Stimulated activated CD8-positive, alpha-beta memory T cell treated with anti-CD3 and anti-CD28 coated beads, Interleukin-12 subunit alpha, Interleukin-12 subunit beta, amount 100 ng/mL, for 4 hours (primary cell): ENCODE measurements at regions not wholly inside any gene's neighbourhood (a gene's known extent, or its start where the extent isn't known, plus 50 kb on each side); places are given as distances from the start of the nearest gene placed in this dataset.
"Not testable (repeated sequence)": the region's sequence is repeated elsewhere in the genome, so short reads cannot be mapped to it uniquely, and the experiment has no call there.

ENCODE experiments used
- DNase-seq: peaks from one replicate; pipeline ENCODE4 v3.0.0-alpha.2; 2020; ENCODE audit warnings: low read depth

- DNase-seq: no peak
Measured at GRCh38 chr7:106749165-106749564, 88.2 kb upstream of the CCDC71L start.

DNA sequence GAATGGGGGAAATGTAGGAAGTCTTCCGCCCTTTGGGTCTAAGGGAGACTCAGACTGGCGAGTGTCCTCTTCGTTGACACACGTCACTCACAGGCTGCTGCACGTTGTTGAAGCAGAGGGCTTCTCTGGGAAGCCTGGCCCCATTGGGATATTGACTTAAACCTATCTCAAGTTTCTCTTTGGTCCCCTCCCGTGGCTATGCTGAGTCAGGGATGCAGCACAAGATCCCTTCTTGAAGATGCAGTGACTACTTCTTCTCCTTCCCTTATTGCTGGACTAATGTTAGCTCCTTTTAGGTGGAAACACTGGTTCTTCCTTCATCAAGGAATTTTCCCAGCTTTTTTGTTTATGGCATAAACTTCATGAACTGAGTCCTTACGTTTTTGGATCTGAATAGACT lies 89.8 kb upstream of the CCDC71L start:
- no peak for DNase-seq

GRCh38 chr7:106752367-106752766 lies 91.4 kb upstream of the CCDC71L start:
- no peak for DNase-seq

GRCh38 chr7:106755024-106755423 lies 94.1 kb upstream of the CCDC71L start:
- not testable (repeated sequence) for DNase-seq

DNA sequence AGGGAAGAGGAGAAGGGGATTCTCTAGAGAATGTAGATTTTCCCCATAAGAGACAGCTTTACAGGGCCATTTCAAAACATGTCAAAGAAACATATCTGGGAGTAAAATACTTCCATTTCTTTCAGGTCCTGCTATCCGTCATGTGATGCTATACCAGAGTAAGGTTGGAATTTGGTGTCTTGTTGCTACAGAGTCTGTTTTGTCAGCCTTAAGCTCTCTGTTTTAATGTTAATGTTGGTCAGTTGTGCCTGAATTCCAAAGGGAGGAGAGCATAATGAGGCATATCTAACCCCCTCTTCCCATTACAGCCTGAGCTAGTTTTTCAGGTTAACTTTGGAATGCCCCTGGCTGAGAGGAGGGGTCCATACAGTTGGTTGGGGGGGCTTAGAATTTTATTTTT lies 94.7 kb upstream of the CCDC71L start:
- no peak for DNase-seq

GRCh38 chr7:106756071-106756470 lies 95.1 kb upstream of the CCDC71L start:
- DNase-seq: no peak

GRCh38 chr7:106756884-106757283 lies 95.9 kb upstream of the CCDC71L start:
- DNase-seq: no peak

- DNase-seq: no peak
Measured at GRCh38 chr7:106757846-106758245, 96.9 kb upstream of the CCDC71L start.

DNA sequence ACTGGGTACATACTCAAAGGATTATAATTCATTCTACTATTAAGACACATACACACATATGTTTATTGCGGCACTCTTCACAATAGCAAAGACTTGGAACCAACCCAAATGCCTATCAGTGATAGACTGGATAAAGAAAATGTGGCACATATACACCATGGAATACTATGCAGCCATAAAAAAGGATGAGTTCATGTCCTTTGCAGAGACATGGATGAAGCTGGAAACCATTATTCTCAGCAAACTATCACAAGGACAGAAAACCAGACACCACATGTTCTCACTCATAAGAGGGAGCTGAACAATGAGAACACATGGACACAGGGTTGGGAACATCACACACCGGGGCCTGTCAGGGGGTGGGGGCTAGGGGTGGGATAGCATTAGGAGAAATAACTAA lies 101.9 kb upstream of the CCDC71L start:
- DNase-seq: not testable (repeated sequence)

- DNase-seq: no peak
Measured at GRCh38 chr7:106763717-106764116, 101.4 kb upstream of the PIK3CG start.

DNA sequence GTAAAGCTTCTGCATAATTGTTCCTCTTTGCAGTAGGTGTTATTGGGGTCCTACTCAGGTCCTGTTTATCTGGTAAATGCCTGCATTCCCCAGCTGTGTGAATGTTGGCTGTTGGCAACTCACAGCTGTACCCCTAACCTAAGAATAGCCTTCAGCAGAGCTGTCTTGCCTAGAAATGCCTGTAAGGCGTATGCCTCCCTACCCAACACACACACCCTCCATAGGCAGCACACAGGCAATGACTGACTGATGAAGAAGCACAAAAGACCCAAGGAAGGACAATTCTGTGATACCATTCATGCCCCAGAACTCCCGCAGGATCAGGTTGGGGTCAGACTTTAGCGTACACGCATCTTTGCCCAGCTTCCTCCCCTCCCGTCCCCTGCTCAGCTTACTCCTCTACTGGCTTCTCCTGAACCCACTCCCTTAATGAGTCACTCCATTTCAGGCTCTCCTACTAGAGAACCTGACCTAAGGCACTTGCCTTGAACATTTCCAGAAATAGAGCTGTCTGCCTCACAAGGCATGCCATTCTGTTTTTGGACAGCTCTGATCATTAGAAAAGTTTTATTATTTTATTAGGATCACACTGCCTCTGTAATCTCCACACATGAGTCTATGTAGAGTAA lies 99.2 kb upstream of the PIK3CG start:
- no peak for DNase-seq

DNA sequence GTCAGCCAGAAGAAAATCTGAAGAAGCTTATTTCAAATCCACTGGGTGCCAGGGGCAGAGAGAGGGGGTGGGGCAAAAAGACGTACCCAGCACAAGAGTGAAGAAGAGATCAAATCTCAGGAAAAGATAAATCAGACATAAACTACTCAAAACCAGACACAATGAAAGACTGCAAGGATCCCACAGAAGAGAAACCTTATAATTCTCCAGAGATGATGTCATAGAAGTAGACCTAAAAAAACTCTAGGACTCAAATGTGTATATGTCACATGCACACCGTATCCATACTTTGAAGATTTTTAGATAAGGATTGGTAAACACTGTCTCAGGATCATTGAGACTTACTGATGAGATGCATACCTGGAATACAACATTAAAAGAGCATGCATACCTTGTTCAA lies 98.5 kb upstream of the PIK3CG start:
- no peak for DNase-seq

DNA sequence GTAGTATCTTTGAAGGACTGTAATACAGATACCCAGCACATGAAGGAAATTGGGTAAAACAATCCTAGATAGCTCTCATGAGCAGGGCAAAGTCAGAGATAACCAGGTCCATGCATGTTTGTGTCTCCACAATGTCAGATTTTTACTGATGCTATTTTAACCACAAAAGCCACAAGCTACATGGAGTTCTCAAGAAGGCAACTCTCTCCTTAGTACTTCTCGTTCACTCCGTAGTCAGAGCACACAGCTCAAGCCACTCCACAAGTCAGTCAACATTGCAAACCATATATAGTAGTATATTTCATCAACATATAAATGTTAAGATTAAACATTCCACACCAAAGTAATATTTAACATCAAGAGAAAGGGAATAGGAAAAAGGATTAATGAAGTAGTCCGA lies 98.0 kb upstream of the PIK3CG start:
- DNase-seq: no peak

GRCh38 chr7:106767498-106768323 lies 97.4 kb upstream of the PIK3CG start:
- DNase-seq: no peak

- DNase-seq: no peak
Measured at GRCh38 chr7:106768324-106768751, 96.7 kb upstream of the PIK3CG start.

- DNase-seq: no peak
Measured at GRCh38 chr7:106770191-106770590, 94.9 kb upstream of the PIK3CG start.

DNA sequence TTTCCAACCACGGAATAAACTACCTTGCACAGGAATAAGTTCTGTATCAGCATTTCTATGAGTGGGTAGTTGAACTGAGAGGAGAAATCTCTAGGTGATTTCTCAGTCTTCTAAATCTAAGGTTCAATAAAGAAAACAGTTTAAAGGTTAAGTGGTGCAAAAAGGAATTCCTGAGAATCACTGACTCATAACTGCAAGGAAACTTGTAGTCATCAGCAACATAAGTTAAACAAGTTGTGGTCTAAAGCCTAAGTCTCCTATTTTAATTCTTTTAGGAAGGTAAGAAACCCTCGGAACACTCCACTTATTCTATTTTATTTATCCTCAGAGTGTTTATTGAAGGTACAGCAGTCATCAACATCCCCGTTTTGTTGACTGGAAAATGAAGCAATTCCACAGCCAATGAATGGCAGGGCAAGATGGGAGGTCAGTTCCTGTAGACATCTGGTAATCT lies 92.4 kb upstream of the PIK3CG start:
- DNase-seq: no peak

DNA sequence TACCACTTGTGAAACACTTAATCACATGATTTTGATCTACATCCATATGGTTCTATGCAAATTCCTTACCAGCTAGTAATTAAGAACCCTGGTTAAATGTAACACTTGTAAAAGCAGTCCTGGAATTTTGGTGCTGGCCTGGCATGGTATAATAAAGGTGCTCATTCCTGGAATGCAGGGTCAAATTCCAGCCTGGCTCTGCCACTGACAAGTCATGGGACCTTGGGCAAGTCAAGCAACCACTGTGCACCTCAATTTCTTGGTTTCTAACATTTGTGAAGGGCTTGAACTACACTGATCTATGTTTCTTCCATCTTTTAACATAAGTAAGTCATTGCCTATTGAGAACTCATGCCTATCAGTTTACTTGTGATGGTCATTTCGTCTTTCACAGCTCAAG lies 91.9 kb upstream of the PIK3CG start:
- DNase-seq: no peak

DNA sequence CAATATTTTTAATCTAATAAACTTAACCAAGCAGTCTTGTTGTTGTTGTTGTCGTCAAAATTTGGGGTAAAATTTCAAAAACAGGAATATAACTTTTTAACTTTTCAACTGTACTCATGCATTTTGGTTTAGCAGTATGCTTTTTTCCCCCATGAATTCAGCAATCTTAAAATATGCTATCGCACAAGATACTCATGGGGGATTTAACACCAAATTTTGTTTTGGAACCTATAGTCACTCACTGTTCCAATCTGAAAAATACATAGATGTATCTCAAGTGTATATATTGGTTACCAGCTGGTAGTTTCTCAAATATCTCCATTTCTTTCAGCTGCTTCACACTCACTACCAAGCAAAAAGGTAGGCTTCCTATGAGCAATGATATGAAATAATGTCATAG lies 91.4 kb upstream of the PIK3CG start:
- no peak for DNase-seq

- no peak for DNase-seq
Measured at GRCh38 chr7:106774213-106774767, 90.8 kb upstream of the PIK3CG start.

GRCh38 chr7:106774768-106775551 lies 90.1 kb upstream of the PIK3CG start:
- DNase-seq: no peak

DNA sequence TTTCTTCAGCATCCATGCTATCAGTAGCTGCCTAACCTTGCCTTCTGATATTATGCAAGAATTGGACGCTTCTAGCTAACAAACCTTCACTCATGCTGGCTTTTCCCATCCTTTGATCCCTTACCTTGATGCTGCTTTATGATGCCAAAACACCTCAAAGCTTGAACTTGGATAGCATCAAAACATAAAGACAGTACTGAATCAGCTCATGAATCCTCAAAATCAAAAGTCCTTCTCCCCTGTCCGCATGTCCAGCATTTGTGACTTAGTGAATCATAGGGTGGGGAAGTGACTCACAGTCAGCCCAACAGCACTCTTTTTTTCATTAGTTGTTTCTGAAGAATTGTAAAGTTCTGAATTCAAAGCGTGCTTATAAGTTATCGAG lies 89.5 kb upstream of the PIK3CG start:
- no peak for DNase-seq
